AG04450 (cell line): ENCODE measurements at regions not wholly inside any gene's neighbourhood (a gene's known extent, or its start where the extent isn't known, plus 50 kb on each side); places are given as distances from the start of the nearest gene placed in this dataset.
A peak's percentile ranks its signal among the peaks of the same experiment; 100 is the strongest.

Experiments
- CTCF ChIA-PET: fragments of 300-600, 350-600 bp; formaldehyde crosslinking; extraction: SDS; loops from one replicate; lab custom pipeline; 2022; ENCODE audit warnings: antibody characterized with exemption, inconsistent platforms; lab: Charles Lee
- POLR2A ChIA-PET: fragments of 350-600 bp; formaldehyde crosslinking; extraction: SDS; loops from one replicate; lab custom pipeline; 2021; ENCODE audit warnings: antibody characterized with exemption, inconsistent platforms; lab: Yijun Ruan, JAX
- DNase-seq: peaks from one replicate; pipeline ENCODE4 v3.0.0-alpha.2; 2011; ENCODE audit warnings: low read depth, low spot score
- H3K27ac ChIP-seq: one replicate; pipeline ENCODE4 v1.5.1; 2012; ENCODE audit warnings: low read depth, low read length, control low read depth
- H3K27me3 ChIP-seq: one replicate; pipeline ENCODE4 v1.6.0; 2012; ENCODE audit warnings: low read length; ENCODE audit not compliant: control insufficient read depth, insufficient read depth
- H3K4me3 ChIP-seq: 2 replicates; pipeline ENCODE4 v1.5.1; 2011; ENCODE audit warnings: mild to moderate bottlenecking, low read depth, low read length, control low read depth
- H3K9me3 ChIP-seq: 2 replicates; pipeline ENCODE4 v1.5.1; 2012; ENCODE audit warnings: low read length; ENCODE audit not compliant: control insufficient read depth, insufficient read depth
- CTCF ChIP-seq: IDR thresholded peaks from 2 replicates; pipeline ENCODE4 v1.5.1; 2011; ENCODE audit warnings: low read depth, low read length, control low read depth, inconsistent platforms

GRCh38 chr1:218983848-218984247, 189.8 kb upstream of the LYPLAL1 start:
- Histone ChIP-seq H3K27ac (no peak overlapping the region), H3K9me3 (peaks cover 8% of the 10 kb centered on the region; the same call in 1 of the 2 replicates), H3K4me3 (no peak overlapping the region), H3K27me3 (no peaks in the 10 kb centered on the region)
- peak; percentile 30; the same call in 1 of the 2 replicates for TF ChIP-seq CTCF
- ChIA-PET POLR2A (no interaction called here), CTCF (no interaction called here)
- DNase-seq = no peak

GRCh38 chr1:218985424-218985984, 188.2 kb upstream of the LYPLAL1 start:
- ChIA-PET CTCF (no interaction called here), POLR2A (interaction anchor here (0.7 kb wide), 1 partner anchor 104 kb away, joined by 3 read pairs; no protein-coding TSS in a partner anchor)
- Histone ChIP-seq H3K27me3 (no peaks in the 10 kb centered on the region), H3K9me3 (peaks cover 8% of the 10 kb centered on the region; the same call in 1 of the 2 replicates), H3K27ac (no peak overlapping the region), H3K4me3 (no peak overlapping the region)
- no peak for TF ChIP-seq CTCF
- no peak for DNase-seq

GRCh38 chr1:218986816-218987215, 186.9 kb upstream of the LYPLAL1 start:
- DNase-seq = no peak
- no peak overlapping the region for H3K4me3 ChIP-seq
- POLR2A ChIA-PET = no interaction called here
- CTCF ChIA-PET = interaction anchor here (0.6 kb wide), 2 partner anchors 569 to 668 kb away, joined by 3 to 4 read pairs; no protein-coding TSS in a partner anchor
- peaks cover 8% of the 10 kb centered on the region; the same call in 1 of the 2 replicates for H3K9me3 ChIP-seq
- no peak for TF ChIP-seq CTCF
- no peaks in the 10 kb centered on the region for H3K27me3 ChIP-seq
- no peak overlapping the region for H3K27ac ChIP-seq

GRCh38 chr1:218990019-218990418, 183.7 kb upstream of the LYPLAL1 start:
- DNase-seq = no peak
- POLR2A ChIA-PET = no interaction called here
- TF ChIP-seq CTCF = no peak
- no peak overlapping the region for H3K27ac ChIP-seq
- CTCF ChIA-PET = no interaction called here
- no peaks in the 10 kb centered on the region for H3K27me3 ChIP-seq
- H3K4me3 ChIP-seq = no peak overlapping the region
- no peaks in the 10 kb centered on the region for H3K9me3 ChIP-seq

GRCh38 chr1:218991089-218991488, 182.6 kb upstream of the LYPLAL1 start:
- CTCF ChIA-PET = no interaction called here
- Histone ChIP-seq H3K27ac (no peak overlapping the region), H3K4me3 (no peak overlapping the region), H3K9me3 (no peaks in the 10 kb centered on the region), H3K27me3 (no peaks in the 10 kb centered on the region)
- POLR2A ChIA-PET = no interaction called here
- DNase-seq = no peak
- no peak for TF ChIP-seq CTCF
